ENCODE measurements at regions not wholly inside any gene's neighbourhood (a gene's known extent, or its start where the extent isn't known, plus 50 kb on each side); places are given as distances from the start of the nearest gene placed in this dataset.

DNA sequence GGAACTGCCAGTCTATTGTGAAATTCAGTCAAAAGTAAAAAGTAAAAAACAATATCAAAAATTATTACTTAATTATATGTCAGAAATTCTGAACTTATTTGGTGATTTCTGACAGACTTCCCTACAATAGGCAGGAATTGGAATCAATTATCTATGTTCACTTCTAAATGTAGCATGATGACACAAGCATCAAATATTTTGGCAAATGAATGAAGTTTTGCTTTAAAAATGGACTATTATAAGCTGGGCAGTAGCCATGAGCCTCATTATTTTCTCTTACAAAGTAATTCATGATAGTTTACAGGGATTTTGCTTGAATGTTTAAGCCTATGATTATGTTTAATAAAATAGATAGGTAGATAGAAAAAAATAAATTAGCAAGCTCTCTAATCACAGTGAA, 582.6 kb downstream of the SLITRK6 start:
- TF ChIP-seq, protein P1, sequence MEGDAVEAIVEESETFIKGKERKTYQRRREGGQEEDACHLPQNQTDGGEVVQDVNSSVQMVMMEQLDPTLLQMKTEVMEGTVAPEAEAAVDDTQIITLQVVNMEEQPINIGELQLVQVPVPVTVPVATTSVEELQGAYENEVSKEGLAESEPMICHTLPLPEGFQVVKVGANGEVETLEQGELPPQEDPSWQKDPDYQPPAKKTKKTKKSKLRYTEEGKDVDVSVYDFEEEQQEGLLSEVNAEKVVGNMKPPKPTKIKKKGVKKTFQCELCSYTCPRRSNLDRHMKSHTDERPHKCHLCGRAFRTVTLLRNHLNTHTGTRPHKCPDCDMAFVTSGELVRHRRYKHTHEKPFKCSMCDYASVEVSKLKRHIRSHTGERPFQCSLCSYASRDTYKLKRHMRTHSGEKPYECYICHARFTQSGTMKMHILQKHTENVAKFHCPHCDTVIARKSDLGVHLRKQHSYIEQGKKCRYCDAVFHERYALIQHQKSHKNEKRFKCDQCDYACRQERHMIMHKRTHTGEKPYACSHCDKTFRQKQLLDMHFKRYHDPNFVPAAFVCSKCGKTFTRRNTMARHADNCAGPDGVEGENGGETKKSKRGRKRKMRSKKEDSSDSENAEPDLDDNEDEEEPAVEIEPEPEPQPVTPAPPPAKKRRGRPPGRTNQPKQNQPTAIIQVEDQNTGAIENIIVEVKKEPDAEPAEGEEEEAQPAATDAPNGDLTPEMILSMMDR (conservative IDR thresholded peaks at IDR 0.05; ENCODE audit: low read depth in 2 of 2) = no peak
- no peak for TF ChIP-seq CREB1 (CRISPR knock-in tag; IDR thresholded peaks at IDR 0.05; ENCODE audit: low read depth)
- no peak for TF ChIP-seq EZH2phosphoT487 (IDR thresholded peaks at IDR 0.05; ENCODE audit: unreplicated experiment)
- no peak for TF ChIP-seq EZH2 (IDR thresholded peaks at IDR 0.05; ENCODE audit: low read depth, unreplicated experiment)
- TF ChIP-seq, protein P2, sequence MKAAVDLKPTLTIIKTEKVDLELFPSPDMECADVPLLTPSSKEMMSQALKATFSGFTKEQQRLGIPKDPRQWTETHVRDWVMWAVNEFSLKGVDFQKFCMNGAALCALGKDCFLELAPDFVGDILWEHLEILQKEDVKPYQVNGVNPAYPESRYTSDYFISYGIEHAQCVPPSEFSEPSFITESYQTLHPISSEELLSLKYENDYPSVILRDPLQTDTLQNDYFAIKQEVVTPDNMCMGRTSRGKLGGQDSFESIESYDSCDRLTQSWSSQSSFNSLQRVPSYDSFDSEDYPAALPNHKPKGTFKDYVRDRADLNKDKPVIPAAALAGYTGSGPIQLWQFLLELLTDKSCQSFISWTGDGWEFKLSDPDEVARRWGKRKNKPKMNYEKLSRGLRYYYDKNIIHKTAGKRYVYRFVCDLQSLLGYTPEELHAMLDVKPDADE (IDR thresholded peaks at IDR 0.05) = no peak
- TF ChIP-seq, protein P3, sequence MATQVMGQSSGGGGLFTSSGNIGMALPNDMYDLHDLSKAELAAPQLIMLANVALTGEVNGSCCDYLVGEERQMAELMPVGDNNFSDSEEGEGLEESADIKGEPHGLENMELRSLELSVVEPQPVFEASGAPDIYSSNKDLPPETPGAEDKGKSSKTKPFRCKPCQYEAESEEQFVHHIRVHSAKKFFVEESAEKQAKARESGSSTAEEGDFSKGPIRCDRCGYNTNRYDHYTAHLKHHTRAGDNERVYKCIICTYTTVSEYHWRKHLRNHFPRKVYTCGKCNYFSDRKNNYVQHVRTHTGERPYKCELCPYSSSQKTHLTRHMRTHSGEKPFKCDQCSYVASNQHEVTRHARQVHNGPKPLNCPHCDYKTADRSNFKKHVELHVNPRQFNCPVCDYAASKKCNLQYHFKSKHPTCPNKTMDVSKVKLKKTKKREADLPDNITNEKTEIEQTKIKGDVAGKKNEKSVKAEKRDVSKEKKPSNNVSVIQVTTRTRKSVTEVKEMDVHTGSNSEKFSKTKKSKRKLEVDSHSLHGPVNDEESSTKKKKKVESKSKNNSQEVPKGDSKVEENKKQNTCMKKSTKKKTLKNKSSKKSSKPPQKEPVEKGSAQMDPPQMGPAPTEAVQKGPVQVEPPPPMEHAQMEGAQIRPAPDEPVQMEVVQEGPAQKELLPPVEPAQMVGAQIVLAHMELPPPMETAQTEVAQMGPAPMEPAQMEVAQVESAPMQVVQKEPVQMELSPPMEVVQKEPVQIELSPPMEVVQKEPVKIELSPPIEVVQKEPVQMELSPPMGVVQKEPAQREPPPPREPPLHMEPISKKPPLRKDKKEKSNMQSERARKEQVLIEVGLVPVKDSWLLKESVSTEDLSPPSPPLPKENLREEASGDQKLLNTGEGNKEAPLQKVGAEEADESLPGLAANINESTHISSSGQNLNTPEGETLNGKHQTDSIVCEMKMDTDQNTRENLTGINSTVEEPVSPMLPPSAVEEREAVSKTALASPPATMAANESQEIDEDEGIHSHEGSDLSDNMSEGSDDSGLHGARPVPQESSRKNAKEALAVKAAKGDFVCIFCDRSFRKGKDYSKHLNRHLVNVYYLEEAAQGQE (IDR thresholded peaks at IDR 0.05; ENCODE audit: unreplicated experiment) = no peak
- no peak for TF ChIP-seq POLR2AphosphoS5 (IDR thresholded peaks at IDR 0.05; ENCODE audit: low read depth)
- TF ChIP-seq ZNF114 (CRISPR knock-in tag; IDR thresholded peaks at IDR 0.05) = no peak
- no peak for TF ChIP-seq STAT1 (IDR thresholded peaks at IDR 0.05; ENCODE audit: unreplicated experiment)
